HG03354 (cell line): ENCODE measurements at regions not wholly inside any gene's neighbourhood (a gene's known extent, or its start where the extent isn't known, plus 50 kb on each side); places are given as distances from the start of the nearest gene placed in this dataset.

Experiments
- ATAC-seq: cut with Tn5 transposase; IDR thresholded peaks from one replicate; pipeline ENCODE4 v1.9.1; 2021; ENCODE audit warnings: mild to moderate bottlenecking; ENCODE audit not compliant: unreplicated experiment, poor library complexity, severe bottlenecking

DNA sequence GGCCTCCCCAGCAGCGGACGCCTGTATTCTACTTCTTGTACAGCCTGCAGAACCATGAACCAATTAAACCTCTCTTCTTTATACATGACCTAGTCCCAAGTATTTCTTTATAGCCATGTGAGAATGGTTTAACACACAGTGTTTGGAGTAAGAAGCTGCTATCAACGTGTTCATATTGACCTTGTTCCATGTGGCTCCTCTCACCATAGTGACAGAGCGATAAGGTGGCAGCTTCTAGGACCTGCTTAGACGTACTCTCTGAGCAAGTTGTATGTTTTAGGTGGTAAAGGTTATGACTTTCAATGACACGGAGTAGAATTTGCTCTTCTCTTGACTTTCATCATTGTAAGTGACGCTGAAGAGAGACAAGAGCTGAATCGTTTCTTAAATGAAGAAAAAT is 157.7 kb upstream of the SLCO3A1 start:
- no peak for ATAC-seq

- no peak for ATAC-seq
Observed at GRCh38 chr15:91696981-91697380, 156.5 kb upstream of the SLCO3A1 start.

- ATAC-seq, result no peak
Observed at GRCh38 chr15:91698241-91698640, 155.3 kb upstream of the SLCO3A1 start.

DNA sequence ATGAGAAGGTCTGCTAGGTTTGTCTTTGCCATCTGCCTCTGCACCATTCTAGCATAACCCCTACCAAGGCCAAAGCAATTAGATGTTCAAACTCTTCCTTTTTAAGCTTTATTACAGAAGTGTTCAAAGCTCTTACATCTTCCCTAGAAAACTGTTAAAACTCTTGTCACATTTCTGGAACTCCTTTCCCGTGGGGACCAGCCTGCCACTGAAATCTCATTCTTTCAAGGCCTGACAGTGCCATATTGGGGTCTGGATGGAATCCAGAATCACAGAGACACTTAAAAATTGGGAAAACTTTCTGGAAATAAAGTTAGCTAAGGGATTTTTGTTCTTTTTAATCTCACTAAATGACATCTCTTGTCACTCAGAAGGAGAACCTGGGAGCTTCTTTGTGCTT is 153.8 kb upstream of the SLCO3A1 start:
- no peak for ATAC-seq

GRCh38 chr15:91703274-91703673 is 150.2 kb upstream of the SLCO3A1 start:
- no peak for ATAC-seq

- no peak for ATAC-seq
Observed at GRCh38 chr15:91704343-91704742, 149.2 kb upstream of the SLCO3A1 start.

DNA sequence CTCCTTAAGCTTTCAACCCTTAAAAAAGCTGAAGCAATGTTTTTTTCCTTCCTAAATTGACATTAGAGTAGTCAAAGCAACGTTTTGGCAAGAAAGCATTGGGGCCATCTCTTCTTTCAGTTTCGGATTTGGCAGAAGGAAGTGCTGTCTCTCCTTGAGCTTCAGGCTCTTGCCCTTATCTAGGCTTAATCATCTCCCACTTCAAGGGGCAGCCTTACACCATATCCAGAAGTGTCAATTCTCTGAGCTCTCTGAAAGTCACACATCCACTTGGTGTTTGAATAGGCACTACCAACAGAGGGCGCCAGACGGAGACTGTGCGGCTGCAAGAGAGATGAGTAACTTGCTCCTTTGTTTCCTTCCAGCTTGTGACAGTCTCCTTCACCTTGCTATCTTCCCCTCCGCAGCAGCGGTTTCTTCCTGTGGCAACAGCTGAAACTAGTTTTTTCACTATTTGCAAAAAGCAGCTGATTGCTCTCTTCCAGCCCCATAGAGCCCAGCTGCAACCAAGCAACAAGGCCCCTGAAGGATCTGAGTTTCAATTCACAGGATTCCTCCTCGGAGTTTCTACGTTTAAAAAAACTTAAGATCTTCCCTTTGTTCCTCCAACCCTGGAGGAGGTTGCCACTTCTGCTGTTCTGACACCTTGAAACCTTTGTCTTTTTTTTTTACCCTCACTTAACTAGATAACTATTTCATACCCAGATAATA is 147.0 kb upstream of the SLCO3A1 start:
- ATAC-seq, result peak; percentile 74

DNA sequence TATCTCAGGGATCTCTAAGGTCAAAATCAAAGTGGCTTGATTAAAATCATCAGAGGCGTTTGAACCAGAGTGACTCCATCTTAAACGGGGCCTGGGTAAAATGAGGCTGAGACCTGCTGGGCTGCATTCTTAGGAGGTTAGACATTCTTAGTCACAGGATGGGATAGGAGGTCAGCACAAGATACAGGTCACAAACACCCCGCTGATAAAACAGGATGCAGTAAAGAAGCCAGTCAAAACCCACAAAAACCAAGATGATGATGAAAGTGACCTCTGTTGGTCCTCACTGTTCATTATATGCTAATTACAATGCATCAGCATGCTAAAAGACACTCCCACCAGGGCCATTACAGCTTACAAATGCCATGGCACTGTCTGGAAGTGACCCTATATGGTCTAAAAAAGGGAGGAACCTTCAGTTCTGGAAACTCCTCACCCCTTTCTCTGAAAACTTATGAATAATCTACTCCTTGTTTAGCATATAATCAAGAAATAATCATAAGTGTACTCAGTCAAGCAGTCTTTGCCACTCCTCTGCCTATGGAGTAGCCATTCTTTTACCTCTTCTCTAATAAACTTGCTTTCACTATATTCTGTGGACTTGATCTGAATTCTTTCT is 143.3 kb upstream of the SLCO3A1 start:
- ATAC-seq, result no peak

DNA sequence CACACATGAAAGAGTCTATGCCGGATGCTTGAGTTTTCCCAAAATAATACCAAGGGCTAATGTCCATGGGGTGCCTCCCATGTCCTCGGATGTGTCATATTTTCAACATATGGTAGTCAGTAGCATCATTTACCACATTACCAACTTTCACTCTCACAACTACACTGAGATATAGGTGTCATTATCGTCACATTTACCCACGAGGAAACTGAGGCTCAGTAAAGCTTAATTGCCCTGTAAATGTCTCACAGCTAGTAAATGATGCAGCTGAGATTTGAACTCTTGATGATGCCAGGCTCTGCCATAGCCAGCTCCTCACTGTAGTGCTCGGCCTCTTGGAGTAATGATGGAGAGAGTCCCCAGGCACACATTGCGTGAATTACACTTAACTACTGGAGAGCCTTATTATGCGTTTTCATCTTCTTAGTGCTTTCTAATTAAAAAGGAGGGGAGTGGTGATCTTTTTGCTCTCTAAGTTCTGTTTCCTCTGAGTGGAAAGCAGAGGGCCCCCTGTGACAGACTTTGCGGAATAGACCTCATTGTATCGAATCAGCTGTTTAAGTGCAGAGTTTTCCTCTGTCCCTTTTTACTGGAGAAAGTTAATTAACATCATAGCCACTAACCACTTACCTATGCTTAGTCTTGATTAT is 142.0 kb upstream of the SLCO3A1 start:
- no peak for ATAC-seq

DNA sequence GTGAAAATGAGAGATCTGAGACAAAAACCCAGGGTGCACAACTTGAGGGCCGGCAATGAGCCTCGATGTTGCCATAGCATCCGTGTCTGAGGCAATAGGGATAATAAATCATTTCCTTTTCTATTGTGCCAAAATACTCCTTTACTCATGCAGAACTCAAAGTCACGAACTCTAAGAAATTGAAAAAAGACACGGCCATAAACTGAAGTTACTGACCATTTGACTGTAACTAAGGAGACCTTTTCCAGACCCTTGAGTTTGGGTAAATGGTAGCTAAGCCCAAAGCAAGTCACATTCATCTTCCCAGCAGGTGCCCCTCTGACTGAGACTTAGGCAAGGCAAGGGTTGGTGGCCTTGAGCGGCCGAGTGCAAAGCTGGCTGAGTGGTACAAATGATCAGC is 141.2 kb upstream of the SLCO3A1 start:
- ATAC-seq, result no peak

GRCh38 chr15:91716536-91716935 is 137.0 kb upstream of the SLCO3A1 start:
- no peak for ATAC-seq

DNA sequence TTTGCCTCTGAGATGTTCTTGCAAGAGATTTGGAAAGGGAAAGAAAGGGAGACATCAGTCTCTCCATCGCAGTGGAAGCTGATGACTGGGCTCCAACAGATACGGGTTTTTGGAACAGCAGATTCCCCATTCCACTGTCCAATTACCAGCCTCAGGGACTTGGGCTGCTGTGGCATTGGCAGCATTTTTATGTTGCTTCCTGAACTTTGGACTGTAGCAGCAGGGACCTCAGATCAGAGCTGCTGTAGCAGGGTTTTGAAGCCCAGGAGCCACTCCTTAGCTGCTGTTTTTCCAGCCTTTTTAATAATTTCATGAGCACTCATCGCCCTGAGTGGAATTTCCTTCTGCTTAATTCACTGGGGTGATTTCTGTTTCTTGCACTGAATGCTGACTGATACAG is 135.7 kb upstream of the SLCO3A1 start:
- no peak for ATAC-seq

DNA sequence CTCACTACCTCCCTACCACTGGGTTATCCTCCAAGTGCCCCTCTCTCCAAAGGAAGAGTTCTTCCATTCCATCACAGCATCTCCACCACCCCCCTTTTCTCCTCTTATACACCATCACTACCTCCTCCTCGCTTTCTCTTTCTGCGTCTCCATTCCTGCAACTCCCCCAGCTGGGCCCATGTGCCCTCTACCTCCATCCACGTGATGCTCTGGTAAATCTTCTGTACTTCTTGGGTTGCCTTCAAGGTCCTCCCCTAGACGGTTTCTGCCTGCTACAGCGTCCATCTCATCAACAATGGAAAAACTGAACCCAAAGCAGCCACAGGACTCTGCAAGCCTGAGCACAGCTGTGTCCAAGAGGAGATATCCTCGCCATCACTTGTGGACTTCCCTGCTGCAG is 129.5 kb upstream of the SLCO3A1 start:
- ATAC-seq, result no peak

DNA sequence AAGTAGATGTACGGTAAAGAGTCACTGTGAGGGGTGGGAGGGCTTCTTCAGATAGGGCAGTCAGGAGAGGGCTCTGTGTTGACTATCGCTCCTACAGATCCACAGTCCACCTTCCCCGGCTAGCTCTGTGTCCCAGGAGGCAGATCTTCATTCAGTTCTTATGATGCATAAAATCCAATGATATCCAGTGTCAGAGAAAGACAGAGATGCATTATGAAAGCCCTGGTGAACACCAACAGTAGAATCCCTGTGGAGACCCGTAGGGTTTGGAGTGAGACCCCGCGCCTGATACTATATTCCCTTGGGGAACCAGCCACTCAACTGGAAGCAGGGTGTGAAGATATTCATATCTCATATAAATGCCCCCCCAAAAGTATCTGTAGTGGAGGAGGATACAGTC is 119.8 kb upstream of the SLCO3A1 start:
- ATAC-seq, result no peak

- no peak for ATAC-seq
Observed at GRCh38 chr15:91737151-91737818, 116.2 kb upstream of the SLCO3A1 start.

DNA sequence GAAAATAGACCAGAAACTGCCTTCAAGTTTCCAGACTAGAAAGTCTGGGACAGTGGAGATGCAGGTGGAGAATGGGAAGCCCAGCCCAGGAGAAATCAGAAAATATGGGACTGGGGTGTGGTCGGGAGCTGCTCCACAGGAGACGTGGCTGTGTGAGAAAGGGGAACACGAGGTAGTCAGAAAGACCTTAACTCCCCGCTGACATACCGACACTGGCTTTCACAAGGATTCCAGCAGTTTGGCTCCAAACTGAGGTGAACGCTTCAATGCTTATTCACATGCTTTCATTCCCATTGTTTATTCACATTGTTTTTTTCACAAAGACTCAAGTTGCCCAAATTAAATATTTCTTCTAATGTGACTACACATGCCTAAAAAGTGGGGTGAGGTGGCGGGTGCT is 111.5 kb upstream of the SLCO3A1 start:
- no peak for ATAC-seq

- ATAC-seq, result no peak
Observed at GRCh38 chr15:91751611-91752010, 101.9 kb upstream of the SLCO3A1 start.

GRCh38 chr15:91752081-91752785 is 101.3 kb upstream of the SLCO3A1 start:
- ATAC-seq, result no peak

GRCh38 chr15:91759560-91759959 is 93.9 kb upstream of the SLCO3A1 start:
- no peak for ATAC-seq

- ATAC-seq, result no peak
Observed at GRCh38 chr15:91765660-91766059, 87.8 kb upstream of the SLCO3A1 start.
